Activated B cell treated with CpG ODN at 0.5 μM for 24 hours (primary cell): ENCODE measurements at regions not wholly inside any gene's neighbourhood (a gene's known extent, or its start where the extent isn't known, plus 50 kb on each side); places are given as distances from the start of the nearest gene placed in this dataset.

Experiments
- ATAC-seq: fragments of 200-7000 bp; cut with Tn5 transposase; one replicate; pipeline ENCODE4 v1.10.0; 2021; ENCODE audit warnings: low read depth, mild to moderate bottlenecking, moderate library complexity
- CTCF ChIA-PET: fragments of 350-600 bp; sonication (Branson Sonifier 250); formaldehyde crosslinking; loops from one replicate; lab custom pipeline; 2021; ENCODE audit warnings: antibody characterized with exemption; lab: Charles Lee
- POLR2A ChIA-PET: fragments of 350-600 bp; sonication (Branson Sonifier 250); formaldehyde crosslinking; loops from one replicate; lab custom pipeline; 2021; ENCODE audit warnings: antibody characterized with exemption; lab: Charles Lee
- DNase-seq: peaks from one replicate; pipeline ENCODE4 v3.0.0; 2022
- H3K27ac Mint-ChIP-seq: one replicate; pipeline ENCODE4 v1.8.0; 2020; ENCODE audit warnings: mixed read lengths
- H3K27me3 Mint-ChIP-seq: one replicate; pipeline ENCODE4 v1.8.0; 2021; ENCODE audit warnings: mixed read lengths
- H3K36me3 Mint-ChIP-seq: one replicate; pipeline ENCODE4 v1.8.0; 2021; ENCODE audit warnings: low read depth, mixed read lengths
- H3K4me1 Mint-ChIP-seq: one replicate; pipeline ENCODE4 v1.8.0; 2021; ENCODE audit warnings: mixed read lengths
- H3K4me3 Mint-ChIP-seq: one replicate; pipeline ENCODE4 v1.8.0; 2020; ENCODE audit warnings: mild to moderate bottlenecking, mixed read lengths
- H3K9me3 Mint-ChIP-seq: one replicate; pipeline ENCODE4 v1.8.0; 2020; ENCODE audit warnings: mixed read lengths
- intact Hi-C: fragments of 100-400 bp; cut with micrococcal nuclease; formaldehyde crosslinking; loops from one replicate; pipeline ENCODE4 v1.15.1; 2024
- TF ChIP-seq, protein P1 (sequence below): fragments of 200-600 bp; IDR thresholded peaks from one replicate; pipeline ENCODE4 v1.8.0; 2022; ENCODE audit warnings: antibody characterized with exemption, mild to moderate bottlenecking

DNA sequence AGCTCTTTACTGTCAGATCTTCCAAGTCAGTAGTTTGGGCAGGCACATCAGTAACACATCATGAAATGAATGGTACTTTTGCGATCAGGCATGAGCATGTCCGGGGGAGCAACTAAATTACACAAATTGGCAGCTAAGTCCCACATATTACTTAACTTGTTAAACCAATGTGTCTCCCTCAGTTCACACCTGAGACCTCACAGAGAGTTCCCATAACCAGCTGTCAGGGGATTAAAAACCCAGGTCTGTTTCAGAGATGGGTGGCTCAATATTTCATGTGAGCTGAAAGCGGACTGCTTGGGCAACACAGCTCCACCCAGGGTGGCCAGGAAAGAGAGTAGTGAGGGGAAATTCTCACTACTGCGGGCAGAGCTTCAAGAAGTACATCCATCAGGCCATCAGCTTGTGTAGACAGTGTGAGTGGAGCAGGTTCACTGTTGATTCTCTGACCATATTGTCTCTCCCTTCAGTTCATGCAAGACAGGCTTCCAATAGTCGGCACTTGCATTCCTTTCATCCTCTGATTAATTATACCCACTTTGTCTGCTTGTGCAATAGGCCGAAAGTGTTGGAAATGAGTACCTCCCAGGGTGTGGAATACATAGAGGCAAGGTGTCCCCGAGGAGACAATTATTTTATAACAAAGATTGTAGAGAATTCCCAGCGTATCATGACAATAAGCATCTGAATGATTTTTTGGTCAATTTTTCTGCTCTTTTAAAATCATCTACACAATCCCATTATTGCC lies 139.9 kb downstream of the PTGER3 start:
- Mint-ChIP-seq H3K27me3 (no peaks in the 10 kb centered on the region), H3K36me3 (no peaks in the 10 kb centered on the region), H3K27ac (no peak overlapping the region), H3K4me3 (no peak overlapping the region), H3K4me1 (no peaks in the 10 kb centered on the region), H3K9me3 (peaks cover 5% of the 10 kb centered on the region)
- intact Hi-C loops = no loop called here
- CTCF ChIA-PET = no interaction called here
- TF ChIP-seq, protein P1, sequence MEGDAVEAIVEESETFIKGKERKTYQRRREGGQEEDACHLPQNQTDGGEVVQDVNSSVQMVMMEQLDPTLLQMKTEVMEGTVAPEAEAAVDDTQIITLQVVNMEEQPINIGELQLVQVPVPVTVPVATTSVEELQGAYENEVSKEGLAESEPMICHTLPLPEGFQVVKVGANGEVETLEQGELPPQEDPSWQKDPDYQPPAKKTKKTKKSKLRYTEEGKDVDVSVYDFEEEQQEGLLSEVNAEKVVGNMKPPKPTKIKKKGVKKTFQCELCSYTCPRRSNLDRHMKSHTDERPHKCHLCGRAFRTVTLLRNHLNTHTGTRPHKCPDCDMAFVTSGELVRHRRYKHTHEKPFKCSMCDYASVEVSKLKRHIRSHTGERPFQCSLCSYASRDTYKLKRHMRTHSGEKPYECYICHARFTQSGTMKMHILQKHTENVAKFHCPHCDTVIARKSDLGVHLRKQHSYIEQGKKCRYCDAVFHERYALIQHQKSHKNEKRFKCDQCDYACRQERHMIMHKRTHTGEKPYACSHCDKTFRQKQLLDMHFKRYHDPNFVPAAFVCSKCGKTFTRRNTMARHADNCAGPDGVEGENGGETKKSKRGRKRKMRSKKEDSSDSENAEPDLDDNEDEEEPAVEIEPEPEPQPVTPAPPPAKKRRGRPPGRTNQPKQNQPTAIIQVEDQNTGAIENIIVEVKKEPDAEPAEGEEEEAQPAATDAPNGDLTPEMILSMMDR = no peak
- DNase-seq (no peak), ATAC-seq (no peak)
- POLR2A ChIA-PET = no interaction called here

- Mint-ChIP-seq H3K4me1 (no peaks in the 10 kb centered on the region), H3K36me3 (no peaks in the 10 kb centered on the region), H3K27ac (no peak overlapping the region), H3K27me3 (no peaks in the 10 kb centered on the region), H3K9me3 (peaks cover 5% of the 10 kb centered on the region), H3K4me3 (no peak overlapping the region)
- intact Hi-C loops = no loop called here
- POLR2A ChIA-PET = no interaction called here
- TF ChIP-seq, protein P1 = no peak
- DNase-seq = no peak
- CTCF ChIA-PET = no interaction called here
- no peak for ATAC-seq
Observed at GRCh38 chr1:70909262-70909822, 138.3 kb downstream of the PTGER3 start.

GRCh38 chr1:70910013-70910412 lies 137.6 kb downstream of the PTGER3 start:
- ChIA-PET POLR2A (no interaction called here), CTCF (no interaction called here)
- DNase-seq = no peak
- TF ChIP-seq, protein P1 = no peak
- Mint-ChIP-seq H3K9me3 (peaks cover 5% of the 10 kb centered on the region), H3K27me3 (no peaks in the 10 kb centered on the region), H3K27ac (no peak overlapping the region), H3K4me3 (no peak overlapping the region), H3K4me1 (no peaks in the 10 kb centered on the region), H3K36me3 (no peaks in the 10 kb centered on the region)
- no peak for ATAC-seq
- intact Hi-C loops = no loop called here

- no peak for ATAC-seq
- Mint-ChIP-seq H3K36me3 (no peaks in the 10 kb centered on the region), H3K27me3 (no peaks in the 10 kb centered on the region), H3K4me3 (no peak overlapping the region), H3K27ac (no peak overlapping the region), H3K9me3 (peaks cover 5% of the 10 kb centered on the region), H3K4me1 (no peaks in the 10 kb centered on the region)
- intact Hi-C loops = no loop called here
- ChIA-PET CTCF (no interaction called here), POLR2A (no interaction called here)
- DNase-seq = no peak
- TF ChIP-seq, protein P1 = no peak
Observed at GRCh38 chr1:70911861-70912260, 135.8 kb downstream of the PTGER3 start.

DNA sequence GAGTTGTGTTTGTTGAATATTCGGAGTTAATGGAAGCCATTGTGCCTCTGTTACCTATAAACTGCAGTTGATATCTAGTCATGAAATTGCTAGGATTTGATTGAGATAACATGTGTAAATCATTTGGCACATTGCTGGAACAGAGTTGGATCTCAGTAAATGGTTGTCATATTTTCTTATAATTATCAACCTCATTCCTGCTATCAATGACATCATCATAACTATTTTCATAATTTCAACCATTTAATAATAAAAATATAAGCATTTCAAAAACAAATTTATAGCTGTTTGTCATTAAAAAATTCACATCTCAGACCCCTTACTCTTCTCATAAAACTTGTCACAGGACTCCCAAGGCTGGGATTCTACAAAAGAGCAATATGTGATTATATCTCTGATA lies 133.4 kb downstream of the PTGER3 start:
- ATAC-seq (no peak), DNase-seq (no peak)
- H3K9me3 Mint-ChIP-seq = peaks cover 5% of the 10 kb centered on the region
- intact Hi-C loops = no loop called here
- H3K27ac Mint-ChIP-seq = no peak overlapping the region
- POLR2A ChIA-PET = no interaction called here
- H3K27me3 Mint-ChIP-seq = no peaks in the 10 kb centered on the region
- no peak overlapping the region for H3K4me3 Mint-ChIP-seq
- CTCF ChIA-PET = no interaction called here
- no peaks in the 10 kb centered on the region for H3K36me3 Mint-ChIP-seq
- TF ChIP-seq, protein P1 = no peak
- H3K4me1 Mint-ChIP-seq = no peaks in the 10 kb centered on the region
